Keratinocyte (primary cell): ENCODE measurements at regions not wholly inside any gene's neighbourhood (a gene's known extent, or its start where the extent isn't known, plus 50 kb on each side); places are given as distances from the start of the nearest gene placed in this dataset.

Experiments used
- DNase-seq: peaks from one replicate; pipeline ENCODE4 v3.0.0-alpha.2; 2011; ENCODE audit warnings: low read depth, missing footprints, low spot score
- FAIRE-seq: peaks from 2 replicates; lab custom pipeline; 2011; peaks lifted over from hg19 to GRCh38; lab: Jason Lieb, UNC
- H2AFZ ChIP-seq: 2 replicates; pipeline ENCODE4 v1.6.0; 2012; ENCODE audit warnings: low read length, control low read depth, inconsistent platforms; ENCODE audit not compliant: control insufficient read depth
- H3K27ac ChIP-seq: 2 replicates; pipeline ENCODE4 v1.5.1; 2011; ENCODE audit warnings: low read length; ENCODE audit not compliant: control insufficient read depth, insufficient read depth
- H3K27me3 ChIP-seq: 3 replicates; pipeline ENCODE4 v1.6.0; 2011; ENCODE audit warnings: low read length; ENCODE audit not compliant: control insufficient read depth, insufficient read depth; ENCODE audit errors: extremely low read depth
- H3K36me3 ChIP-seq, 2 experiments: 2 replicates in 1 of 2; 3 replicates in 1 of 2; pipeline ENCODE4 v1.5.1; 2011; ENCODE audit warnings: low read length in 2 of 2, mild to moderate bottlenecking in 1 of 2; ENCODE audit not compliant: control insufficient read depth in 2 of 2, insufficient read depth in 2 of 2; ENCODE audit errors: extremely low read depth in 1 of 2
- H3K4me1 ChIP-seq: 3 replicates; pipeline ENCODE4 v1.5.1; 2011; ENCODE audit warnings: low read length; ENCODE audit not compliant: control insufficient read depth, insufficient read depth; ENCODE audit errors: extremely low read depth
- H3K4me2 ChIP-seq: 3 replicates; pipeline ENCODE4 v1.6.0; 2011; ENCODE audit warnings: low read depth, low read length; ENCODE audit not compliant: control insufficient read depth, insufficient read depth; ENCODE audit errors: extremely low read depth
- H3K4me3 ChIP-seq, 3 experiments: fragments of 200-600 bp in 1 of 3; sonication (generic) in 1 of 3; 2 replicates in 2 of 3; 3 replicates in 1 of 3; pipeline ENCODE4 v1.5.1; 2011 to 2016; ENCODE audit warnings: low read length in 3 of 3, mild to moderate bottlenecking in 3 of 3, control low read depth in 2 of 3, inconsistent platforms in 1 of 3, low read depth in 1 of 3, mixed read lengths in 1 of 3, mixed run types in 1 of 3, moderate library complexity in 1 of 3; ENCODE audit not compliant: control insufficient read depth in 2 of 3, insufficient read depth in 2 of 3; ENCODE audit errors: extremely low read depth in 1 of 3
- H3K79me2 ChIP-seq: 2 replicates; pipeline ENCODE4 v1.6.0; 2012; ENCODE audit warnings: low read length; ENCODE audit not compliant: control insufficient read depth, insufficient read depth
- H3K9ac ChIP-seq: 3 replicates; pipeline ENCODE4 v1.6.0; 2011; ENCODE audit warnings: low read length; ENCODE audit not compliant: control insufficient read depth, insufficient read depth; ENCODE audit errors: extremely low read depth
- H3K9me1 ChIP-seq: 3 replicates; pipeline ENCODE4 v1.6.0; 2011; ENCODE audit warnings: low read length; ENCODE audit not compliant: control insufficient read depth, insufficient read depth; ENCODE audit errors: extremely low read depth
- H3K9me3 ChIP-seq: 2 replicates; pipeline ENCODE4 v1.5.1; 2012; ENCODE audit warnings: low read depth, low read length; ENCODE audit not compliant: control insufficient read depth
- H4K20me1 ChIP-seq: 3 replicates; pipeline ENCODE4 v1.6.0; 2011; ENCODE audit warnings: low read length; ENCODE audit not compliant: control insufficient read depth, insufficient read depth; ENCODE audit errors: extremely low read depth
- EZH2 ChIP-seq: IDR thresholded peaks from one replicate; pipeline ENCODE4 v1.6.1; 2012; ENCODE audit warnings: inconsistent platforms, mild to moderate bottlenecking, low read length, moderate library complexity
- dilution Hi-C: fragments of 300-500 bp; cut with MboI; formaldehyde crosslinking; loops from one replicate; pipeline ENCODE4 v1.7.0; 2020; ENCODE audit warnings: low sequenced_read_pairs; ENCODE audit not compliant: extremely low pct_ligation_motif_present
- TF ChIP-seq, protein P1 (sequence below), 3 experiments: IDR thresholded peaks in 1 of 3; conservative IDR thresholded peaks in 1 of 3; optimal IDR thresholded peaks in 1 of 3; 2 replicates in 2 of 3; 3 replicates in 1 of 3; pipeline versions ENCODE3 to v1.5.1; 2011; ENCODE audit warnings: low read length in 3 of 3, mild to moderate bottlenecking in 3 of 3, moderate library complexity in 2 of 3, control low read depth in 1 of 3, inconsistent platforms in 1 of 3; ENCODE audit not compliant: insufficient read depth in 2 of 3; ENCODE audit errors: extremely low read depth in 1 of 3

GRCh38 chr4:10321931-10322330 is 135.3 kb downstream of the ZNF518B start:
- H3K9me3 ChIP-seq, result no peaks in the 10 kb centered on the region
- H3K9me1 ChIP-seq, result no peaks in the 10 kb centered on the region
- H2AFZ ChIP-seq, result no peak overlapping the region
- dilution Hi-C loops, result no loop called here
- H3K27me3 ChIP-seq, result no peaks in the 10 kb centered on the region
- no peak overlapping the region for H3K4me3 ChIP-seq
- H4K20me1 ChIP-seq, result no peaks in the 10 kb centered on the region
- DNase-seq (no peak), FAIRE-seq (no peak)
- no peak overlapping the region for H3K4me2 ChIP-seq
- H3K36me3 ChIP-seq, result no peaks in the 10 kb centered on the region
- H3K79me2 ChIP-seq, result no peaks in the 10 kb centered on the region
- H3K27ac ChIP-seq, result no peak overlapping the region
- no peak for TF ChIP-seq EZH2
- TF ChIP-seq, protein P1, sequence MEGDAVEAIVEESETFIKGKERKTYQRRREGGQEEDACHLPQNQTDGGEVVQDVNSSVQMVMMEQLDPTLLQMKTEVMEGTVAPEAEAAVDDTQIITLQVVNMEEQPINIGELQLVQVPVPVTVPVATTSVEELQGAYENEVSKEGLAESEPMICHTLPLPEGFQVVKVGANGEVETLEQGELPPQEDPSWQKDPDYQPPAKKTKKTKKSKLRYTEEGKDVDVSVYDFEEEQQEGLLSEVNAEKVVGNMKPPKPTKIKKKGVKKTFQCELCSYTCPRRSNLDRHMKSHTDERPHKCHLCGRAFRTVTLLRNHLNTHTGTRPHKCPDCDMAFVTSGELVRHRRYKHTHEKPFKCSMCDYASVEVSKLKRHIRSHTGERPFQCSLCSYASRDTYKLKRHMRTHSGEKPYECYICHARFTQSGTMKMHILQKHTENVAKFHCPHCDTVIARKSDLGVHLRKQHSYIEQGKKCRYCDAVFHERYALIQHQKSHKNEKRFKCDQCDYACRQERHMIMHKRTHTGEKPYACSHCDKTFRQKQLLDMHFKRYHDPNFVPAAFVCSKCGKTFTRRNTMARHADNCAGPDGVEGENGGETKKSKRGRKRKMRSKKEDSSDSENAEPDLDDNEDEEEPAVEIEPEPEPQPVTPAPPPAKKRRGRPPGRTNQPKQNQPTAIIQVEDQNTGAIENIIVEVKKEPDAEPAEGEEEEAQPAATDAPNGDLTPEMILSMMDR (optimal IDR thresholded peaks at IDR 0.05 in 1 of 3, IDR thresholded peaks at IDR 0.05 in 1 of 3, conservative IDR thresholded peaks at IDR 0.05 in 1 of 3; ENCODE audit: extremely low read depth in 1 of 3, insufficient read depth in 2 of 3, low read length in 3 of 3), result no peak
- no peak overlapping the region for H3K9ac ChIP-seq
- no peaks in the 10 kb centered on the region for H3K4me1 ChIP-seq

GRCh38 chr4:10320130-10320529 is 137.1 kb downstream of the ZNF518B start:
- H3K79me2 ChIP-seq, result no peaks in the 10 kb centered on the region
- TF ChIP-seq, protein P1 (optimal IDR thresholded peaks at IDR 0.05 in 1 of 3, IDR thresholded peaks at IDR 0.05 in 1 of 3, conservative IDR thresholded peaks at IDR 0.05 in 1 of 3; ENCODE audit: extremely low read depth in 1 of 3, insufficient read depth in 2 of 3, low read length in 3 of 3), result no peak
- TF ChIP-seq EZH2, result no peak
- DNase-seq (no peak), FAIRE-seq (no peak)
- H3K4me3 ChIP-seq, result no peak overlapping the region
- no peaks in the 10 kb centered on the region for H3K9me3 ChIP-seq
- H3K27me3 ChIP-seq, result no peaks in the 10 kb centered on the region
- H3K27ac ChIP-seq, result no peak overlapping the region
- no peaks in the 10 kb centered on the region for H4K20me1 ChIP-seq
- H3K9me1 ChIP-seq, result no peaks in the 10 kb centered on the region
- no peak overlapping the region for H3K9ac ChIP-seq
- dilution Hi-C loops, result no loop called here
- no peaks in the 10 kb centered on the region for H3K4me1 ChIP-seq
- H3K4me2 ChIP-seq, result no peak overlapping the region
- no peaks in the 10 kb centered on the region for H3K36me3 ChIP-seq
- no peak overlapping the region for H2AFZ ChIP-seq
